GM21723 (cell line): ENCODE measurements at regions not wholly inside any gene's neighbourhood (a gene's known extent, or its start where the extent isn't known, plus 50 kb on each side); places are given as distances from the start of the nearest gene placed in this dataset.

Experiments
- ATAC-seq: cut with Tn5 transposase; IDR thresholded peaks from one replicate; pipeline ENCODE4 v1.9.1; 2021; ENCODE audit warnings: mild to moderate bottlenecking, moderate library complexity; ENCODE audit not compliant: unreplicated experiment

DNA sequence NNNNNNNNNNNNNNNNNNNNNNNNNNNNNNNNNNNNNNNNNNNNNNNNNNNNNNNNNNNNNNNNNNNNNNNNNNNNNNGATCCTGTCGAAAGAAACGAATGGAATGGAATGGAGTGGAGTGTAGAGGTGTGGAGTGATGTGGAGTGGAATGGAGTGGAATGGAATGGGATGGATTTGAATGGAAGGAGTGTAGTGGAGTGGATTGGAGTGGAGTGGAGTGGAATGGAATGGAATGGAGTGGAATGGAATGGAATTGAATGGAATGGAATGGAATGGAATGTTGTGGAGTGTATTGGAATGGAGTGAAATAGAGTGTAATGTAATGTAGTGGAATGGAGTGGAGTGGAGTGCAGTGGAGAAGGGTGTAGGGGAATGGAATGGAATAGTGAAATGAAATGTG is 1275.4 kb upstream of the TPTE start:
- ATAC-seq = peak; percentile 16

DNA sequence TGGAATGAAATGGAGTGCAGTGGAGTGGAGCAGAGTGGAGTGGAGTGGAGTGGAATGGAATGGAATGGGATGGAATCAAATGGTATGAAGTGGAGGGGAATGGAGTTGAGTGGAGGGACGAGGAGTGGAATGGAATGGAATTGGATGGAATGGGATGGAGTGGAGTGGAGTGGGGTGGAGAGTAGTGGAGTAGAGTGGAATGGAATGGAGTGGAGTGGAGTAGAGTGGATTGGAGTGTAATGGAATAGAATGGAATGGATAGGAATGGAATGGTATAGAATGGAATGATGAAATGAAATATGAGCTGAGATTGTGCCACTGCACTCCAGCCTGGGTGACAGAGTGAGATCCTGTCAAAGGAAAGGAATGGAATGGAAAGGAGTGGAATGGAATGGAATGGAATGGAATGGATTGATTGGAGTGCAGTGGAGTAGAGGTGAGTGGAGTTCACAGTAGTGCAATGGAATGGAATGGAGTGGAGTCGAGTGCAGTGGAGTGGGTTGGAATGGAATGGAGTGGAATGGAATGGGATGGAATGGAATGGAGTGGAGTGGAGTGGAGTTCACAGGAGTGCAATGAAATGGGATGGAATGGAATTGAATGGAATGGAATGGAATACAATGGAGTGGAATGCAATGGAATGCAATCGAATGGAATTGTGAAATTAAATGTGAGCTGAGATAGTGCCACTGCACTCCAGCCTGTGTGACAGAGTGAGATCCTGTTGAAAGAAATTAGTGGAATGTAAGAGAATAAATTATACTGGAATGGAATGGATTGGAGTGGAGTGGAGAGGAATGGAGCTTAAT is 1274.7 kb upstream of the TPTE start:
- peak; percentile 46 for ATAC-seq

DNA sequence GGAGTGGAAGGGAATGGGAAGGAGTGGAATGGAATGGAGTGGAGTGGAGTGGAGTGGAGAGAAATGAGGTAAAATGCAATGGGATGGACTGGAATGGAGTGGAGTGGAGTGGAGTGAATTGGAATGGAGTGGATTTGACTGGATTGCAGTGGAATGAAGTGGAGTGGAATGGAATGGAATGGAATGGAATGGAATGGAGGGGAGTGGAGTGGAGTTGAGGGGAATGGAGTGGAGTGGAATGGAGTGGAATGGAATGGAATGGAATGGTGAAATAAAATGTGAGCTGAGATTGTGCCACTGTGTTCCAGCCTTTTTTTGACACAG is 1274.1 kb upstream of the TPTE start:
- ATAC-seq = peak; percentile 36

- peak; percentile 37 for ATAC-seq
Observed at GRCh38 chr21:9247616-9248317, 1273.6 kb upstream of the TPTE start.
